ENCODE measurements at regions not wholly inside any gene's neighbourhood (a gene's known extent, or its start where the extent isn't known, plus 50 kb on each side); places are given as distances from the start of the nearest gene placed in this dataset.

DNA sequence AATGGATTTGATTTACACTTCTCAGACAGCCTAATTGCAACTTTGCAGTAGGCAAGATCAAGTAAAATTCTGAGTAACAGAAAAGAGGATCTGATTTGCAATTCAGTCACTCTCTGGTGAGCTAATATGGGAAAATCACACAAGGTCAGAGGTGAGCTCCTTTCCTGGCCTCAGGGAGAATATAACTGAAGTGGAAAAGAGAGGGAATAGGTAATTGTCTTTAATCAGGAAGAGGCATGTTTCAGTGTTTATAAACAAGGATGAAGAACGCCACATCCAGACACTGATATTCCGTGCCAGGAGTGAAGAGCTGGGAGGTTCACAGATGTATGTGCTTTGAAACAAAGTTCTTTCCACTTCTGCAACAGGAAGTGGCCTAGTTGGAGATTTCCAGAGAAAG lies 127.1 kb downstream of the ETAA1 start:
- TF ChIP-seq, protein P1, sequence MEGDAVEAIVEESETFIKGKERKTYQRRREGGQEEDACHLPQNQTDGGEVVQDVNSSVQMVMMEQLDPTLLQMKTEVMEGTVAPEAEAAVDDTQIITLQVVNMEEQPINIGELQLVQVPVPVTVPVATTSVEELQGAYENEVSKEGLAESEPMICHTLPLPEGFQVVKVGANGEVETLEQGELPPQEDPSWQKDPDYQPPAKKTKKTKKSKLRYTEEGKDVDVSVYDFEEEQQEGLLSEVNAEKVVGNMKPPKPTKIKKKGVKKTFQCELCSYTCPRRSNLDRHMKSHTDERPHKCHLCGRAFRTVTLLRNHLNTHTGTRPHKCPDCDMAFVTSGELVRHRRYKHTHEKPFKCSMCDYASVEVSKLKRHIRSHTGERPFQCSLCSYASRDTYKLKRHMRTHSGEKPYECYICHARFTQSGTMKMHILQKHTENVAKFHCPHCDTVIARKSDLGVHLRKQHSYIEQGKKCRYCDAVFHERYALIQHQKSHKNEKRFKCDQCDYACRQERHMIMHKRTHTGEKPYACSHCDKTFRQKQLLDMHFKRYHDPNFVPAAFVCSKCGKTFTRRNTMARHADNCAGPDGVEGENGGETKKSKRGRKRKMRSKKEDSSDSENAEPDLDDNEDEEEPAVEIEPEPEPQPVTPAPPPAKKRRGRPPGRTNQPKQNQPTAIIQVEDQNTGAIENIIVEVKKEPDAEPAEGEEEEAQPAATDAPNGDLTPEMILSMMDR (optimal IDR thresholded peaks at IDR 0.05 in 1 of 3, IDR thresholded peaks at IDR 0.05 in 1 of 3, conservative IDR thresholded peaks at IDR 0.05 in 1 of 3; ENCODE audit: extremely low read depth in 1 of 3, insufficient read depth in 2 of 3, low read length in 3 of 3) = no peak
- TF ChIP-seq EZH2 (IDR thresholded peaks at IDR 0.05; ENCODE audit: low read length) = no peak
